Islet of Langerhans (tissue), 1 donor: ENCODE measurements at regions not wholly inside any gene's neighbourhood (a gene's known extent, or its start where the extent isn't known, plus 50 kb on each side); places are given as distances from the start of the nearest gene placed in this dataset.

Experiments used
- FAIRE-seq: peaks from one replicate; lab custom pipeline; 2011; peaks lifted over from hg19 to GRCh38; lab: Jason Lieb, UNC

DNA sequence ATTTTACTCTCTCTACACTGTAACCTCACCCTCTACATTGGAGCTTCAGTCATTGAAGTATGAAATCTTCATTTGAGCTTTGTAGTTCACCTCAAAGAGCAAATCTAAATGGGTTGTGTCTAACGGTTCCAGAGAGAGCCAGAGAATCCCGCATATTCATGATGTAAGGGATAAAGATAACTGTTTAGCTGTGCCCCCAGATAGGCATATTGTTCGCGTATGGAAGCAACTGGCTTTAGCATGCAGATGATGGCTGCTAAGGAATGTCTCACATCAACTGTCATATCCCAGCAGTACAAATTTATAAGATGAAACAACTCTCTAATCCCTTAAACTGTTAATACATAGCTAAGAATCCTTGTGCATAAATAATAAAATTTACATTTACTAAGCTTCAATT is 412.7 kb upstream of the ROBO2 start:
- no peak for FAIRE-seq

GRCh38 chr3:76631251-76631650 is 408.6 kb upstream of the ROBO2 start:
- no peak for FAIRE-seq

GRCh38 chr3:76638006-76638405 is 401.9 kb upstream of the ROBO2 start:
- no peak for FAIRE-seq

DNA sequence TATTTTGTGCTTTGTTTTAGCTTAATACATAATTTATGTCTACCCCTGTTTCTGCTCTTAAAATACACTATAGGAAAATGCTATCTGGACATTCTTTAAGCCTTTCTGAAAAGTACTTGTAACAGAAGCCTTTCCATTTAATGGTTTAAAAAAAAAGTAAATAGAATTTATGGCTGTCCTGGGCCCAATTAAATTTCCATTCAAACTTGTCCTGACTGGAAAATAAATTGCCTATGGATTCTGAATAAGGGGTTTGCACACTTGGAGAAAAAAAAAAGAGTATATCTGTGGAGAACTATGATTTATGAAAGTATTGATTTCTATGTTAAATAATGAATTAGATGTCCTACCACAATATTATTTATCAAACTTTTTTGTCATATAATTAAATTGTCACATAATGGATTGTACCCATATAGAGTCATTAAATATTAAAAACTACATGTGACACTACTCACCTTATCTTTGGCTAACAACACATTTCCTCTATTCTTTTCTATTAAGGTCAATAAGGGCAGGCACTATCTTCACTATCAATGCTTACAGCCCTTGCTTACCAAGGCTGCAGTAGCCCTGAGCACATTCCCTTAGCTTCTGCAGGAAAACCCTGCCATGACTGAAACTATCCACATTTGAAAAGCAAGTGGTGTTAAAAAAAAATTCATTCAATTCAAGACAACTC is 396.1 kb upstream of the ROBO2 start:
- no peak for FAIRE-seq

GRCh38 chr3:76644305-76644675 is 395.6 kb upstream of the ROBO2 start:
- no peak for FAIRE-seq

- FAIRE-seq, result no peak
These were observed 394.2 kb upstream of the ROBO2 start for GRCh38 chr3:76645724-76646123.

GRCh38 chr3:76646921-76647562 is 392.9 kb upstream of the ROBO2 start:
- no peak for FAIRE-seq

DNA sequence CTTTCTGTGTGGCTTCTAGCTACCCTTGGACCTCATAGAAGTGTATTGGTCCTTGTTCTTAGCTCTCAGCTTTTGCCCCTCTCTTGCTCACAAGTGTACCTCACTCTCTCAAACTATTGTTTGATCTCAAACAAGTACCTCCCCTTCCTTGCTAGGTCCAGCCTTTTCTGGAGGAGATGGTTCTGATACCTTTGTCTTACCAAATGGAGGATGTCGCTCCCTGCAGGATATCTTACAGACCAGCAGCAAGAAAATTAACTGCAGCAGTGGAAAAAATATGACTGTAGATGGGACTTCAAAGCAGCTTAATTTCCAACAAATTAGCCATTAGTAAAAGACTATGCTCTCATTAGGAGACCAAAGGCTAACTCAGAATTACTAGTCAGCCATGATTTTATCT is 388.1 kb upstream of the ROBO2 start:
- no peak for FAIRE-seq

DNA sequence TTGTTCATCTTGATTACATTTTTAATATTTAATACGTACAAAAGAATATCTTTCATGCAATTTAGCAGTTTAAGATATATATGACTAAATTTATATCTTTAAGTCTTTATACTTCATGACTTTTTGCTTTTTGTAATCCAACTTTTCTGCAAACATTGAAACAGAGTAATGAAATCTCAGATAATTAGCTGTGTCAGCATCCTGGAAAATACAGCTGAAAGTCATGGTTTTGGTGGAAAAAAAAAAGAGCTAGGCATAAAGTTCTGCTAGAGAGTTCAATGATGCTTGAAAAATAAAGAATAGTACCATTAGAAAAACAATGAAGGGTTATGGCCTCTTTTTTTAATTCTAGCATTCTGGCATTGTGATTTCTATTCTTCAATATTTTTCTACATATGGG is 387.4 kb upstream of the ROBO2 start:
- FAIRE-seq, result no peak

DNA sequence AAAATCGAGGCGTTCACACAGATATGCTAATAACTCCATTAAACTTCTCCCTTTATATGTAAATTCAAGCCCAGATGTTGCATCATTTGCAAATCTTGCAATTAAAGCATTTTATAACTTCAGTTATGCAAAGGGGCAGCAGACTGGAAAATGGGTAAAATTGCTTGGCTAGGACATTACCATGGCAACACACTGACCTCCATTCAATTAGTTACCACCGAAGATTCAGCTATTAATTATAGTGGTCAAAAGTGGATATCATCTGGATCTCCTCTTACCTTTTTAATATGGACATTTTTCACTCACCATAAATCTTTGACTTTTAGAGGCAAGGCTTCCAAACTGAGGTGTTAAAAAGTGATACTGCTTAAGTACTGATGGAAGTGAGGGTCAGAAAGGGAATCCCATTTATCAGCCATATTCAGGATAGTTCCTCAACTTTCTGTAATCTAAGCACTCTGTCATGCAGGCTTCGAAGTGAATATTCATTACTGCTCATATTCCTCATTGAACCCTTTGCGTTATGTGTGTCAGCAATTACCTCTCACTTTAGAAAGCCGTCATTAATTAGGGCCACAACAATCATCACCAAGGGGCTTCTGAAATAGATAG is 386.2 kb upstream of the ROBO2 start:
- FAIRE-seq, result no peak

DNA sequence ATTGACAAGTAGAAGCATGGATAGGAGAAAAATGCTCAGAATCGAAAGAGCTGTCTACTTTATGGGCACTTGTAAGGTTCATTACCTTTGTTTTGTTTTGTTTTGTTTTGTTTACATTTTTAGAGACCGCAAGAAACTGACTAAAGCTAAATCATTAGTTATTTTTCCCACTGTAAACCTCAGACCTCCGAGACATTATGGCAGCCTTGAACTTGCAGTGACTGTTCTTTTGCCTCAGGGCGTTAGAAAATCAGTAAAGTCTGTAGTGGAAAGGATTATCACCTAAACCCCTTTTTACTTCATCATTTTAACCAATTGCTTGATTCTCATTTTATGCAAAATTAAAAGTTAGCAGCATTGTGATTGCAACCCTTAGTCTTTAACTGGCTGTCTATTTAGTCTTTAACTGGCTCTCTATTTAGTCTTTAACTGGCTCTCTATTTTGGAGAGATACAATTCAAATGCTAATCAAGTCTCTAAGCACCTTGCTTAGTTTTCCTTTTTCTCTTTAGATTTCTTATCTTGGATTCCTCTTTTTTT is 383.3 kb upstream of the ROBO2 start:
- FAIRE-seq, result no peak

DNA sequence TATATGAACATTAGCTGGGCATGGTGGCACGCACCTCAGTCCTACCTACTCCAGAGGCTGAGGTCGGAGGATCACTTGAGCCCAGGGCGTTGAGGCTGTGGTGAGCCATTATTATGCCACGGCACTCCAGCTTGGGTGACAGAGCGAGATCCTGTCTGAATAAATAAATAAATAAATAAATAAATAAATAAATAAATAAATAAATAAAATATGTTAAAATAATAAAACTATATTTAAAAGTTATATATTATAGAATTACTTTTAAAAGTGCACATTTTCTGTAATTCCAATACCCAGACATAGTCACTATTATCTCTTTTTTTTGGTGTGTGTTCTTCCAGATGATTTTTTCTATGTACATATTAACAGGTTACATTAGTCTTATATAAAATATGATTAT is 382.0 kb upstream of the ROBO2 start:
- FAIRE-seq, result no peak

GRCh38 chr3:76661527-76662250 is 378.2 kb upstream of the ROBO2 start:
- no peak for FAIRE-seq

DNA sequence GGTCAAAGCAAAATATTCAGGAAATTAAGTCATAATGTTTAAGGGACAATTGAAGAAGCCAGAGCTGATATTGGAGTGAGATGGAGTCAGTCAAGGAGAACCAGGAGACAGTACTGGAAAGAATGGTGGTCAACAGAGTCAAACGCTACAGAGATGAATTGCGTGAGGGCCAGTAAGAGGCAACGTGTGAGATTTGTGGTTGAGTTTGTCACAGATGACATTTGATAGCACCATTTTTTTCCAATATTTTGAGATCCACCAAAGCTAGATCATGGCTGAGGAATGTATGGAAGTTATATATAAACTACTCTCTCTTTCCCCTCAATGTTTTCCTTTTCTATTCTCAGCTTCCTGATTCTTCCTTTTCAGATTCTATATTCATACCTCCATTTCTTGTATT is 375.1 kb upstream of the ROBO2 start:
- no peak for FAIRE-seq

DNA sequence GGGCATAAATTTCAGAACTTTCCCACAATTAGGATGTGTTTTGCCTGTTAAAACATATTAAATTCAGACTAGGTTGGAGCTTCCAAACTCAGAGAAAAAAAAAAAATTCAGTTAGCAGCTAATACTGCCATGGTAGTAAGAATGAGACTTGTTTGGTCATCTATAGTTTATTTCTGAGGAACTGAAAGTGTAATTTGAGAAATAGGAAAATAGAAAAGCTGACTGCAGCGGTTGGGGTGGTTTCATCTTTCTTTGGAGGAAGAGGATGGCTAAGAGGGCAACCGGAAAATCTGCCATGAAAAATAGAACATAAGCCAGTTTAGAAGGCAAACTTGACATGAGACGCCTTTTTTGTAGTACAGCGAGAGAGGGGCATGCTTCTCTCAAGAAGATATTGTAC is 371.2 kb upstream of the ROBO2 start:
- FAIRE-seq, result no peak

DNA sequence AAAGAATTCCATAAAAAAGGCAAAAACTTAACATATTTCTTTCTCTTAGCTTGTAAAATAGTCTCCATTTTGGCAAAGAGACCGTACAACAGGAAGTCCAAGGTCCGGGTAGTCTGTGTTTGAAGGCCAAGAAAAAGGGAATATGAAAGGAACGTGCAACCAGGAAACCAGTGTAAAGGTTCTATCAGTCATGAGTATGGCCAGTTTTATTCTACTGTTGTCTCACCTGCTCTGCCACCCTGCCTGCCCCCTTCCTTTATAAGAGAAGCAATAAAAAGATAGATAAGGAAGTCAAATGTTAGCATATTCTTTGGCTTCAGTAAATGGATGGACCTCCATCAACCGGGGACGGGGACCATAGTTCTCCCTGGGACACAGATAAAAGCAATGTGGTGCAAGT is 370.6 kb upstream of the ROBO2 start:
- no peak for FAIRE-seq

DNA sequence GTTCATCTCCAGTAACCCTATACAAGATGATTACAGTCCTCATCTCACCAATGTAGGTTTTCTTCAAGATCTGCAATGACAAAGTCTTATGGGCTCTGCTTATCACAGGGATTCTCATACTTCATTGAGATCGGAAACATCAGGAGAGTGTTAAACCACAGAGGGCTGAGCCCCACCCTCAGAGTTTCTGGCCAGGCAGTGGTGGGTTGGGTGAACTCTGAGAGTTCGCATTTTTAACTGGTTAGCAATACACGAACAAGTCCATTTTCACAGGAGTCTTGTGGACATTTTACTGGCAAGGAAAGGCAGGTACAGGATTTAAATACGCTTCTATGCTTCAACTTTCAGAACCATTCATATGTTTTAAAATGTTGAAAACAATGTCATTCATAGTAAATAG is 366.7 kb upstream of the ROBO2 start:
- FAIRE-seq, result no peak

DNA sequence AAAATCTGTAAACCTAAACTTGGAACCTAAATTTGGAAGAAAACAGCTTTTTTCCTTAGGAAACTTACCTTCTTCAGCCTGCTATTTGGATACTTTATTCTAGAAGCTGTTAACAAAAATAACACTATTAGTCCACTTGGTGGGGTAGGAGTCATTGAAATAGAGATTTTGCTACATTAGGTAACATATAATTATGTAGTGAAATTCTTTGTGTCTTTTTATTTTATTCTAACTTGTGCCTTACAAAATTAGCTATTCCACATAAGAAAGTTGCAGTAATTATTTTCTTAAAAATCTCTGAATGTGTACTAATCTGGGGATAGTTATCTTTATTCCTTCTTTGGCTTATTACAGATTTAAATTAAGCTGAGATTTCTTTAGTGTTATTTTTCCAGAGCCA is 360.4 kb upstream of the ROBO2 start:
- no peak for FAIRE-seq

DNA sequence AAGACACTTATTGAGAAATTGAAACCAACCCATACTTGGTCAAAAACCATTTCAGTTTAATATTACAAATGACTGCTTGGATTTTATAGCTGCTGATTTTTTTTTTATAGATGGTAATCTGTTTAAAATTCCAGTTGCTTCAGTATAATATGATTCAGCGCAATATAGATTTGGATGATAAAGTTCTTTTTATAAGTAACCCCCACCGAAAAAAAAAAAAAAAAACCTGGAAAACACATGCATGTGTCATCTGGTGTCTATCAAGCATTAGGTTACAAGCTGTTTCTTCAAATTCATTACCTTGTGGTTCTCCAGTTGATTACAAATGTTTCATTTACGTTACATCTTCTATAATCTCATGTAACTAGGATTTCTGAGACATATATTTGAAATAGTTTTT is 356.6 kb upstream of the ROBO2 start:
- no peak for FAIRE-seq

DNA sequence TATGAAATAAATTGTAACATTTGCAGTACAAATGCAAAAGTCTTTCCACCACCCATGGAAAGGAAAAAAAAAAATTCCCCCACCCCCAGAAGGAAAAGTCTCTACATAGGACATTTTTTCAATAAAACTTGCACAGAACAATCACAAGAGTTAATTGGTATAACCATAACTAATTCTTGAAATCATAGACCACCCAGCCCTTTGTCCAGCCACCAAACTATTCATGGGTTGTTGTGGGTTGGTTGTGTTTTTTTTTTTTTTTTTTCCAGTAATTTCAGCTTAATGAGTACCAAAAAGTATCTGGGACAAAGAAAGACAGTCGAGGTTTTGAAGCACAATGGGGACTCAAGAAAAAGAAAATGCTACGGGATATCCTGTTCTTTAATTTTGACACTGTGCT is 355.0 kb upstream of the ROBO2 start:
- no peak for FAIRE-seq

DNA sequence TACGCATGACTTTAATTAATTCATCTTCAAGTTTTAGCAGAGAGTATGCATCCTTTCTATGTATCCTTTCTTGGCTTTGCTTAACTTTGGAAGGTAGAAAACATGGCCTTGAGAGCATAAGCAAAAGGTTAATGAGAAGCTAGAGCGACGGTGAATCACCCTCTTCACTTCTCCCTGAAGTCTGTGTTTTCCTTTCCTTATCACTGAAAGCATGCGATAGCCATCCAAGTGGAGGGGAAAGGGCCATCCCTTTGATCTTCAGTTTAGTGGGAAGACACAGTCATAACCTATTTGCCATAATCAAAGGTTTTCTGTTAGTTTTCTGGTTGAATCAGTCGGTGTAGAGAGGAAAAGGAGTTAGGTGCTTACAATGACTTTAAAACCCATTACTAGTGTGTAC is 354.0 kb upstream of the ROBO2 start:
- FAIRE-seq, result no peak

GRCh38 chr3:76687019-76687418 is 352.9 kb upstream of the ROBO2 start:
- no peak for FAIRE-seq

GRCh38 chr3:76694063-76694462 is 345.8 kb upstream of the ROBO2 start:
- no peak for FAIRE-seq
